Activated T-helper 17 cell treated with anti-CD3 and anti-CD28 coated beads, Interleukin-2, amount 50 U/mL, for 72 hours (primary cell): ENCODE measurements at regions not wholly inside any gene's neighbourhood (a gene's known extent, or its start where the extent isn't known, plus 50 kb on each side); places are given as distances from the start of the nearest gene placed in this dataset.
A peak's percentile ranks its signal among the peaks of the same experiment; 100 is the strongest.

Experiments
- ATAC-seq: fragments of 150-1000 bp; cut with Tn5 transposase; replicated peaks from 2 replicates; pipeline ENCODE4 v1.10.0; 2021; ENCODE audit warnings: mild to moderate bottlenecking, moderate library complexity
- H3K27ac Mint-ChIP-seq: one replicate; pipeline ENCODE4 v1.8.0; 2022; ENCODE audit warnings: mixed read lengths
- H3K27me3 Mint-ChIP-seq: one replicate; pipeline ENCODE4 v1.8.0; 2022; ENCODE audit warnings: mixed read lengths
- H3K36me3 Mint-ChIP-seq: one replicate; pipeline ENCODE4 v1.8.0; 2022; ENCODE audit warnings: low read depth, mild to moderate bottlenecking, mixed read lengths
- H3K4me1 Mint-ChIP-seq: one replicate; pipeline ENCODE4 v1.8.0; 2022; ENCODE audit warnings: mixed read lengths
- H3K4me3 Mint-ChIP-seq: one replicate; pipeline ENCODE4 v1.8.0; 2022; ENCODE audit warnings: mild to moderate bottlenecking, mixed read lengths
- H3K9me3 Mint-ChIP-seq: one replicate; pipeline ENCODE4 v1.8.0; 2022; ENCODE audit warnings: mixed read lengths

- no peaks in the 10 kb centered on the region for H3K36me3 Mint-ChIP-seq
- no peak overlapping the region for H3K4me3 Mint-ChIP-seq
- peak; percentile 39 for ATAC-seq
- peaks cover 16% of the 10 kb centered on the region for H3K27me3 Mint-ChIP-seq
- H3K4me1 Mint-ChIP-seq = no peaks in the 10 kb centered on the region
- H3K9me3 Mint-ChIP-seq = peaks cover 4% of the 10 kb centered on the region
- H3K27ac Mint-ChIP-seq = no peak overlapping the region
Measured at GRCh38 chr1:94741510-94741909, 78.6 kb upstream of the SLC44A3 start.

- H3K27me3 Mint-ChIP-seq = peaks cover 13% of the 10 kb centered on the region
- no peaks in the 10 kb centered on the region for H3K4me1 Mint-ChIP-seq
- H3K27ac Mint-ChIP-seq = no peak overlapping the region
- H3K36me3 Mint-ChIP-seq = no peaks in the 10 kb centered on the region
- no peaks in the 10 kb centered on the region for H3K9me3 Mint-ChIP-seq
- no peak for ATAC-seq
- H3K4me3 Mint-ChIP-seq = no peak overlapping the region
Measured at GRCh38 chr1:94739521-94740061, 80.6 kb upstream of the SLC44A3 start.

- ATAC-seq = no peak
- Mint-ChIP-seq H3K4me1 (no peaks in the 10 kb centered on the region), H3K36me3 (no peaks in the 10 kb centered on the region), H3K27ac (no peak overlapping the region), H3K27me3 (peaks cover 9% of the 10 kb centered on the region), H3K4me3 (no peak overlapping the region), H3K9me3 (no peaks in the 10 kb centered on the region)
Measured at GRCh38 chr1:94738371-94738770, 81.8 kb upstream of the SLC44A3 start.

- no peaks in the 10 kb centered on the region for H3K9me3 Mint-ChIP-seq
- H3K4me1 Mint-ChIP-seq = no peaks in the 10 kb centered on the region
- H3K36me3 Mint-ChIP-seq = no peaks in the 10 kb centered on the region
- ATAC-seq = no peak
- H3K27ac Mint-ChIP-seq = no peak overlapping the region
- H3K4me3 Mint-ChIP-seq = no peak overlapping the region
- peaks cover 11% of the 10 kb centered on the region for H3K27me3 Mint-ChIP-seq
Measured at GRCh38 chr1:94737124-94737998, 82.8 kb upstream of the SLC44A3 start.

- Mint-ChIP-seq H3K4me3 (no peak overlapping the region), H3K27ac (no peak overlapping the region), H3K9me3 (no peaks in the 10 kb centered on the region), H3K36me3 (no peaks in the 10 kb centered on the region), H3K27me3 (peaks cover 14% of the 10 kb centered on the region), H3K4me1 (no peaks in the 10 kb centered on the region)
- no peak for ATAC-seq
Measured at GRCh38 chr1:94736549-94736948, 83.6 kb upstream of the SLC44A3 start.

- no peak overlapping the region for H3K4me3 Mint-ChIP-seq
- no peak overlapping the region for H3K27ac Mint-ChIP-seq
- no peaks in the 10 kb centered on the region for H3K36me3 Mint-ChIP-seq
- H3K4me1 Mint-ChIP-seq = no peaks in the 10 kb centered on the region
- H3K27me3 Mint-ChIP-seq = peaks cover 17% of the 10 kb centered on the region
- no peak for ATAC-seq
- no peaks in the 10 kb centered on the region for H3K9me3 Mint-ChIP-seq
Measured at GRCh38 chr1:94736073-94736472, 84.1 kb upstream of the SLC44A3 start.

- Mint-ChIP-seq H3K4me1 (no peaks in the 10 kb centered on the region), H3K27me3 (peaks cover 16% of the 10 kb centered on the region), H3K36me3 (no peaks in the 10 kb centered on the region), H3K27ac (no peak overlapping the region), H3K9me3 (no peaks in the 10 kb centered on the region), H3K4me3 (no peak overlapping the region)
- ATAC-seq = no peak
Measured at GRCh38 chr1:94734963-94735901, 84.9 kb upstream of the SLC44A3 start.

- Mint-ChIP-seq H3K4me3 (no peak overlapping the region), H3K9me3 (no peaks in the 10 kb centered on the region), H3K36me3 (no peaks in the 10 kb centered on the region), H3K4me1 (no peaks in the 10 kb centered on the region), H3K27me3 (peaks cover 15% of the 10 kb centered on the region), H3K27ac (no peak overlapping the region)
- no peak for ATAC-seq
Measured at GRCh38 chr1:94731891-94732290, 88.3 kb upstream of the SLC44A3 start.

GRCh38 chr1:94730450-94730849, 89.7 kb upstream of the SLC44A3 start:
- Mint-ChIP-seq H3K4me3 (no peak overlapping the region), H3K4me1 (no peaks in the 10 kb centered on the region), H3K36me3 (no peaks in the 10 kb centered on the region), H3K27me3 (peaks cover 11% of the 10 kb centered on the region), H3K9me3 (no peaks in the 10 kb centered on the region), H3K27ac (no peak overlapping the region)
- ATAC-seq = no peak

- no peak overlapping the region for H3K27ac Mint-ChIP-seq
- H3K9me3 Mint-ChIP-seq = no peaks in the 10 kb centered on the region
- H3K27me3 Mint-ChIP-seq = peaks cover 11% of the 10 kb centered on the region
- H3K36me3 Mint-ChIP-seq = no peaks in the 10 kb centered on the region
- ATAC-seq = no peak
- no peaks in the 10 kb centered on the region for H3K4me1 Mint-ChIP-seq
- no peak overlapping the region for H3K4me3 Mint-ChIP-seq
Measured at GRCh38 chr1:94729267-94729666, 90.9 kb upstream of the SLC44A3 start.

GRCh38 chr1:94727846-94728715, 92.1 kb upstream of the SLC44A3 start:
- Mint-ChIP-seq H3K27me3 (peaks cover 11% of the 10 kb centered on the region), H3K36me3 (no peaks in the 10 kb centered on the region), H3K4me1 (no peaks in the 10 kb centered on the region), H3K27ac (no peak overlapping the region), H3K4me3 (no peak overlapping the region), H3K9me3 (no peaks in the 10 kb centered on the region)
- no peak for ATAC-seq

GRCh38 chr1:94726981-94727685, 93.0 kb upstream of the SLC44A3 start:
- H3K9me3 Mint-ChIP-seq = no peaks in the 10 kb centered on the region
- no peaks in the 10 kb centered on the region for H3K36me3 Mint-ChIP-seq
- H3K4me3 Mint-ChIP-seq = no peak overlapping the region
- H3K4me1 Mint-ChIP-seq = no peaks in the 10 kb centered on the region
- no peak for ATAC-seq
- no peak overlapping the region for H3K27ac Mint-ChIP-seq
- peaks cover 12% of the 10 kb centered on the region for H3K27me3 Mint-ChIP-seq

- Mint-ChIP-seq H3K36me3 (no peaks in the 10 kb centered on the region), H3K4me1 (no peaks in the 10 kb centered on the region), H3K9me3 (no peaks in the 10 kb centered on the region), H3K4me3 (no peak overlapping the region), H3K27me3 (peaks cover 7% of the 10 kb centered on the region), H3K27ac (no peak overlapping the region)
- no peak for ATAC-seq
Measured at GRCh38 chr1:94725566-94725965, 94.6 kb upstream of the SLC44A3 start.
